ENCODE measurements at regions not wholly inside any gene's neighbourhood (a gene's known extent, or its start where the extent isn't known, plus 50 kb on each side); places are given as distances from the start of the nearest gene placed in this dataset.

- TF ChIP-seq, protein P1, sequence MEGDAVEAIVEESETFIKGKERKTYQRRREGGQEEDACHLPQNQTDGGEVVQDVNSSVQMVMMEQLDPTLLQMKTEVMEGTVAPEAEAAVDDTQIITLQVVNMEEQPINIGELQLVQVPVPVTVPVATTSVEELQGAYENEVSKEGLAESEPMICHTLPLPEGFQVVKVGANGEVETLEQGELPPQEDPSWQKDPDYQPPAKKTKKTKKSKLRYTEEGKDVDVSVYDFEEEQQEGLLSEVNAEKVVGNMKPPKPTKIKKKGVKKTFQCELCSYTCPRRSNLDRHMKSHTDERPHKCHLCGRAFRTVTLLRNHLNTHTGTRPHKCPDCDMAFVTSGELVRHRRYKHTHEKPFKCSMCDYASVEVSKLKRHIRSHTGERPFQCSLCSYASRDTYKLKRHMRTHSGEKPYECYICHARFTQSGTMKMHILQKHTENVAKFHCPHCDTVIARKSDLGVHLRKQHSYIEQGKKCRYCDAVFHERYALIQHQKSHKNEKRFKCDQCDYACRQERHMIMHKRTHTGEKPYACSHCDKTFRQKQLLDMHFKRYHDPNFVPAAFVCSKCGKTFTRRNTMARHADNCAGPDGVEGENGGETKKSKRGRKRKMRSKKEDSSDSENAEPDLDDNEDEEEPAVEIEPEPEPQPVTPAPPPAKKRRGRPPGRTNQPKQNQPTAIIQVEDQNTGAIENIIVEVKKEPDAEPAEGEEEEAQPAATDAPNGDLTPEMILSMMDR (IDR thresholded peaks at IDR 0.05; ENCODE audit: insufficient read depth in 1 of 2, low read depth in 1 of 2, low read length in 1 of 2, severe bottlenecking in 1 of 2, unreplicated experiment in 1 of 2), result no peak
- no peaks in the 10 kb centered on the region for H3K9me3 Mint-ChIP-seq (ENCODE audit: unreplicated experiment)
- no TSS peak for BruUV-seq (replicated peaks)
- Histone ChIP-seq H3K36me3 (ENCODE audit: control insufficient read depth, insufficient read depth, low read length) (no peaks in the 10 kb centered on the region), H3K4me1 (no peaks in the 10 kb centered on the region), H3K27me3 (replicated peaks; ENCODE audit: control insufficient read depth, insufficient read depth, low read length) (no peaks in the 10 kb centered on the region), H3K4me3 (ENCODE audit: low read depth, low read length) (no peak overlapping the region), H3K9me3 (no peaks in the 10 kb centered on the region)
- intact Hi-C loops (cut with micrococcal nuclease; ENCODE audit: unreplicated experiment), result no loop called here
- H3K4me3 Mint-ChIP-seq (ENCODE audit: unreplicated experiment), result no peak overlapping the region
- H3K36me3 Mint-ChIP-seq (ENCODE audit: insufficient read depth, unreplicated experiment), result no peaks in the 10 kb centered on the region
- H3K27ac Mint-ChIP-seq (ENCODE audit: unreplicated experiment), result no peak overlapping the region
- ChIA-PET POLR2A (no interaction called here), CTCF (no interaction called here)
- peaks cover 3% of the 10 kb centered on the region for H3K27me3 Mint-ChIP-seq (ENCODE audit: insufficient read depth, unreplicated experiment)
- no peak for DNase-seq
- H3K4me1 Mint-ChIP-seq (ENCODE audit: low read depth, unreplicated experiment), result no peaks in the 10 kb centered on the region
These were observed 65.6 kb upstream of the HS3ST4 start for GRCh38 chr16:25626172-25626571.

DNA sequence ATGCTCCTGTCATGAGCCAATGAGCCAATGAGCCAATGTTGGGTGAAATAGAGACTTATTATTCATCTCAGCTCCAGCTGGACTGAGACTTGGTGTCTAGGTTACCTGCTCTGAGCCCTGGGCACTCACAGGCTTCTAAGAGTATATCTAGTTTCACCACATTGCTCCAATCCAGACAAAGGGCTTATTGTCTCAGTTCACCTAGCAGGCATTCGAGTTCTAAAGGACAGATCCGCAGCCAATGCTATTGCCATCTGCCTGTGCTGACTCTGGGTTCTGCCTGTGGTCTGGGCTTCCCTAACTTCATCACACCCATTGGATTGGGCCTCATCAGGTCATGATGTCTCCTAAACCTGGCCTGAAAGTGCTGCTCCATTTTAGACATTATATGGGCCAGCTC lies 66.1 kb upstream of the HS3ST4 start:
- no peak for DNase-seq
- BruUV-seq (replicated peaks), result no TSS peak
- no peak overlapping the region for H3K4me3 Mint-ChIP-seq (ENCODE audit: unreplicated experiment)
- Histone ChIP-seq H3K4me3 (ENCODE audit: low read depth, low read length) (no peak overlapping the region), H3K9me3 (no peaks in the 10 kb centered on the region), H3K27me3 (replicated peaks; ENCODE audit: control insufficient read depth, insufficient read depth, low read length) (no peaks in the 10 kb centered on the region), H3K36me3 (ENCODE audit: control insufficient read depth, insufficient read depth, low read length) (no peaks in the 10 kb centered on the region), H3K4me1 (no peaks in the 10 kb centered on the region)
- H3K36me3 Mint-ChIP-seq (ENCODE audit: insufficient read depth, unreplicated experiment), result no peaks in the 10 kb centered on the region
- TF ChIP-seq, protein P1 (IDR thresholded peaks at IDR 0.05; ENCODE audit: insufficient read depth in 1 of 2, low read depth in 1 of 2, low read length in 1 of 2, severe bottlenecking in 1 of 2, unreplicated experiment in 1 of 2), result no peak
- H3K4me1 Mint-ChIP-seq (ENCODE audit: low read depth, unreplicated experiment), result no peaks in the 10 kb centered on the region
- no peaks in the 10 kb centered on the region for H3K9me3 Mint-ChIP-seq (ENCODE audit: unreplicated experiment)
- ChIA-PET POLR2A (no interaction called here), CTCF (no interaction called here)
- intact Hi-C loops (cut with micrococcal nuclease; ENCODE audit: unreplicated experiment), result no loop called here
- no peak overlapping the region for H3K27ac Mint-ChIP-seq (ENCODE audit: unreplicated experiment)
- H3K27me3 Mint-ChIP-seq (ENCODE audit: insufficient read depth, unreplicated experiment), result peaks cover 3% of the 10 kb centered on the region

DNA sequence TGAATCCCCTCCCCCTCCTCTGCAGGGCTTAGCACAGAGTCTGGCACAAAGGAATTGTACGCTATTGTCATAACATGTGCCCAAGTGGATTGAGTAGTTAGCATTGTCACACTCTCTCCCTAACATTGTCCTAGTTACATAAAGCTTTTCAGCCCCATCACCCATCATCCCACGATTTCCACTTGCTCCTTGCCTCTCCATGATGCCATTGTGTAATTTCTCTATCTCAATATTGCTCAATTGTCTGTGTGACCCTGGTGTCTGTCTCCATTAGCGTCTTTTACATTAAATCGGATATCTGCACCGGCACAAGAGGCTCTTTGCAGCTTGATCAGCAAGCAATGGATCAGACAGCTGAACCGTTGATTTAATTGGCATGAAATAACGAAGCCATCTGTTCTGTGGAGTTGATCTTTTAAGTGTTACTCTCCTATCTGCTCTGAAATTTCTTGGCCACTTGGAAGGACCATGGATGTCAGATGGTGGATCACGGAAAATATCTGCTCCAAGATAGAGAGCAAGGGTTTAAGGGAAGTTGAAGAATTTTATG lies 77.0 kb upstream of the HS3ST4 start:
- DNase-seq, result no peak
- POLR2A ChIA-PET, result no interaction called here
- no TSS peak for BruUV-seq (replicated peaks)
- Histone ChIP-seq H3K27me3 (replicated peaks; ENCODE audit: control insufficient read depth, insufficient read depth, low read length) (no peaks in the 10 kb centered on the region), H3K36me3 (ENCODE audit: control insufficient read depth, insufficient read depth, low read length) (no peaks in the 10 kb centered on the region), H3K9me3 (no peaks in the 10 kb centered on the region), H3K4me3 (ENCODE audit: low read depth, low read length) (no peak overlapping the region), H3K4me1 (no peaks in the 10 kb centered on the region)
- intact Hi-C loops (cut with micrococcal nuclease; ENCODE audit: unreplicated experiment), result no loop called here
- H3K4me1 Mint-ChIP-seq (ENCODE audit: low read depth, unreplicated experiment), result no peaks in the 10 kb centered on the region
- H3K36me3 Mint-ChIP-seq (ENCODE audit: insufficient read depth, unreplicated experiment), result no peaks in the 10 kb centered on the region
- CTCF ChIA-PET, result no interaction called here
- H3K27ac Mint-ChIP-seq (ENCODE audit: unreplicated experiment), result no peak overlapping the region
- H3K9me3 Mint-ChIP-seq (ENCODE audit: unreplicated experiment), result no peaks in the 10 kb centered on the region
- TF ChIP-seq, protein P1 (IDR thresholded peaks at IDR 0.05; ENCODE audit: insufficient read depth in 1 of 2, low read depth in 1 of 2, low read length in 1 of 2, severe bottlenecking in 1 of 2, unreplicated experiment in 1 of 2), result no peak
- H3K27me3 Mint-ChIP-seq (ENCODE audit: insufficient read depth, unreplicated experiment), result peaks cover 4% of the 10 kb centered on the region
- H3K4me3 Mint-ChIP-seq (ENCODE audit: unreplicated experiment), result no peak overlapping the region

Measured in Caco-2 (cell line).